OCI-LY7 (cell line): ENCODE measurements at regions not wholly inside any gene's neighbourhood (a gene's known extent, or its start where the extent isn't known, plus 50 kb on each side); places are given as distances from the start of the nearest gene placed in this dataset.

ENCODE experiments used
- CTCF ChIP-seq: fragments of 200-600 bp; sonication (generic); conservative IDR thresholded peaks from 2 replicates; pipeline ENCODE4 v1.5.1; 2014; ENCODE audit warnings: mild to moderate bottlenecking, antibody characterized with exemption, low read length, moderate library complexity, mixed read lengths
- EZH2phosphoT487 ChIP-seq: fragments of 200-600 bp; sonication (generic); IDR thresholded peaks from 2 replicates; pipeline ENCODE4 v1.6.1; 2018; ENCODE audit warnings: low read depth, borderline replicate concordance, mild to moderate bottlenecking, mixed run types, antibody characterized with exemption, low read length, moderate library complexity, mixed read lengths

GRCh38 chr3:30384546-30385072 is 221.8 kb upstream of the TGFBR2 start:
- TF ChIP-seq CTCF (no peak), EZH2phosphoT487 (no peak)
